MM.1S (cell line): ENCODE measurements at regions not wholly inside any gene's neighbourhood (a gene's known extent, or its start where the extent isn't known, plus 50 kb on each side); places are given as distances from the start of the nearest gene placed in this dataset.

ENCODE experiments used
- DNase-seq: peaks from one replicate; pipeline ENCODE4 v3.0.0-alpha.2; 2015
- H2AFZ ChIP-seq: fragments of 300-600 bp; sonication (generic); 2 replicates; pipeline ENCODE4 v1.6.0; 2016; ENCODE audit warnings: antibody characterized with exemption, low read length
- H3F3A ChIP-seq: fragments of 300-600 bp; sonication (generic); 2 replicates; pipeline ENCODE4 v1.6.1; 2016; ENCODE audit warnings: mild to moderate bottlenecking, antibody characterized with exemption, low read length, moderate library complexity, mixed read lengths; ENCODE audit not compliant: insufficient read depth
- H3K27ac ChIP-seq: fragments of 300-600 bp; sonication (generic); 2 replicates; pipeline ENCODE4 v1.5.1; 2016; ENCODE audit warnings: mild to moderate bottlenecking, low read length
- H3K27me3 ChIP-seq: fragments of 300-600 bp; sonication (generic); replicated peaks from 2 replicates; pipeline ENCODE4 v1.6.0; 2016; ENCODE audit warnings: low read length; ENCODE audit not compliant: insufficient read depth
- H3K36me3 ChIP-seq: fragments of 300-600 bp; sonication (generic); replicated peaks from 2 replicates; pipeline ENCODE4 v1.6.1; 2016; ENCODE audit warnings: mild to moderate bottlenecking, low read length, mixed read lengths; ENCODE audit not compliant: insufficient read depth
- H3K4me1 ChIP-seq: fragments of 300-600 bp; sonication (generic); 2 replicates; pipeline ENCODE4 v1.6.1; 2016; ENCODE audit warnings: low read length, mixed read lengths
- H3K4me2 ChIP-seq: fragments of 300-600 bp; sonication (generic); 2 replicates; pipeline ENCODE4 v1.6.0; 2016; ENCODE audit warnings: low read depth, low read length
- H3K4me3 ChIP-seq: fragments of 300-600 bp; sonication (generic); 2 replicates; pipeline ENCODE4 v1.5.1; 2016; ENCODE audit warnings: low read length, mixed read lengths
- H3K79me2 ChIP-seq: fragments of 300-600 bp; sonication (generic); 2 replicates; pipeline ENCODE4 v1.6.1; 2016; ENCODE audit warnings: mixed run types, low read length, mixed read lengths
- H3K9ac ChIP-seq: fragments of 300-600 bp; sonication (generic); 2 replicates; pipeline ENCODE4 v1.6.1; 2016; ENCODE audit warnings: low read length, mixed read lengths
- H3K9me2 ChIP-seq: fragments of 300-600 bp; sonication (generic); replicated peaks from 2 replicates; pipeline ENCODE4 v1.6.1; 2016; ENCODE audit warnings: mild to moderate bottlenecking, low read length, mixed read lengths; ENCODE audit not compliant: insufficient read depth
- H3K9me3 ChIP-seq: fragments of 300-600 bp; sonication (generic); replicated peaks from 2 replicates; pipeline ENCODE4 v1.6.1; 2016; ENCODE audit warnings: mild to moderate bottlenecking, low read length, mixed read lengths; ENCODE audit not compliant: insufficient read depth
- H4K20me1 ChIP-seq: fragments of 300-600 bp; sonication (generic); 2 replicates; pipeline ENCODE4 v1.6.1; 2016; ENCODE audit warnings: mild to moderate bottlenecking, low read length, moderate library complexity, mixed read lengths; ENCODE audit not compliant: insufficient read depth
- CTCF ChIP-seq: fragments of 300-600 bp; sonication (generic); IDR thresholded peaks from 2 replicates; pipeline ENCODE4 v1.5.1; 2016; ENCODE audit warnings: antibody characterized with exemption, low read length, mixed read lengths
- EZH2 ChIP-seq: fragments of 300-600 bp; sonication (generic); optimal IDR thresholded peaks from 2 replicates; pipeline ENCODE3; 2017; ENCODE audit warnings: low read depth, mild to moderate bottlenecking, antibody characterized with exemption, low read length, mixed read lengths
- EZH2phosphoT487 ChIP-seq: fragments of 300-600 bp; sonication (generic); IDR thresholded peaks from 2 replicates; pipeline ENCODE4 v1.6.1; 2018; ENCODE audit warnings: antibody characterized with exemption, low read length

GRCh38 chr1:82870332-82870731 is 1069.6 kb downstream of the ADGRL2 start:
- no peak for DNase-seq
- H4K20me1 ChIP-seq: no peaks in the 10 kb centered on the region
- no peaks in the 10 kb centered on the region for H3K36me3 ChIP-seq
- H3K79me2 ChIP-seq: no peaks in the 10 kb centered on the region
- H3K4me1 ChIP-seq: no peaks in the 10 kb centered on the region
- no peak overlapping the region for H2AFZ ChIP-seq
- no peaks in the 10 kb centered on the region for H3F3A ChIP-seq
- H3K4me3 ChIP-seq: no peak overlapping the region
- TF ChIP-seq CTCF (no peak), EZH2phosphoT487 (no peak), EZH2 (no peak)
- H3K27me3 ChIP-seq: no peaks in the 10 kb centered on the region
- no peak overlapping the region for H3K9ac ChIP-seq
- H3K9me2 ChIP-seq: no peaks in the 10 kb centered on the region
- no peak overlapping the region for H3K4me2 ChIP-seq
- H3K27ac ChIP-seq: no peak overlapping the region
- H3K9me3 ChIP-seq: no peaks in the 10 kb centered on the region

- H3K27ac ChIP-seq: no peak overlapping the region
- H2AFZ ChIP-seq: no peak overlapping the region
- no peak overlapping the region for H3K9ac ChIP-seq
- H3K9me3 ChIP-seq: no peaks in the 10 kb centered on the region
- H3F3A ChIP-seq: no peaks in the 10 kb centered on the region
- TF ChIP-seq EZH2phosphoT487 (no peak), EZH2 (no peak), CTCF (no peak)
- DNase-seq: no peak
- no peak overlapping the region for H3K4me3 ChIP-seq
- no peaks in the 10 kb centered on the region for H3K27me3 ChIP-seq
- no peaks in the 10 kb centered on the region for H3K9me2 ChIP-seq
- no peak overlapping the region for H3K4me2 ChIP-seq
- H3K36me3 ChIP-seq: no peaks in the 10 kb centered on the region
- no peaks in the 10 kb centered on the region for H3K79me2 ChIP-seq
- no peaks in the 10 kb centered on the region for H4K20me1 ChIP-seq
- H3K4me1 ChIP-seq: no peaks in the 10 kb centered on the region
Measured at GRCh38 chr1:82867781-82868180, 1067.0 kb downstream of the ADGRL2 start.

- no peak for TF ChIP-seq EZH2
- TF ChIP-seq CTCF: no peak
- no peak for TF ChIP-seq EZH2phosphoT487
Measured at GRCh38 chr1:82861749-82862148, 1061.0 kb downstream of the ADGRL2 start.

More at GRCh38 chr1:82861749-82862148, 1061.0 kb downstream of the ADGRL2 start:
- Histone ChIP-seq H3K36me3 (no peaks in the 10 kb centered on the region), H3K9me2 (no peaks in the 10 kb centered on the region), H3K4me3 (no peak overlapping the region), H4K20me1 (no peaks in the 10 kb centered on the region), H3K4me2 (no peak overlapping the region), H3F3A (no peaks in the 10 kb centered on the region), H3K27me3 (no peaks in the 10 kb centered on the region), H3K9ac (no peak overlapping the region), H2AFZ (no peak overlapping the region), H3K27ac (no peak overlapping the region), H3K4me1 (no peaks in the 10 kb centered on the region), H3K79me2 (no peaks in the 10 kb centered on the region), H3K9me3 (no peaks in the 10 kb centered on the region)
- DNase-seq: no peak
